GM12878 (cell line): ENCODE measurements at regions not wholly inside any gene's neighbourhood (a gene's known extent, or its start where the extent isn't known, plus 50 kb on each side); places are given as distances from the start of the nearest gene placed in this dataset.

Experiments
- ATAC-seq: fragments of 200-7000 bp; cut with Tn5 transposase; 3 replicates; pipeline ENCODE4 v1.9.1; 2020; ENCODE audit warnings: mild to moderate bottlenecking, moderate library complexity
- BruUV-seq: library from RNA; stranded (reverse); fragments of 400-500 nt; replicated peaks from 2 replicates; lab custom pipeline; 2021; lab: Mats Ljungman, UMichigan
- CTCF ChIA-PET: fragments of 300-600 bp; sonication (Branson Sonifier 250); formaldehyde crosslinking; extraction: SDS; loops from one replicate; lab custom pipeline; 2021; ENCODE audit warnings: inconsistent platforms; lab: Yijun Ruan, JAX
- POLR2A ChIA-PET: fragments of 350-600 bp; formaldehyde crosslinking; extraction: SDS; loops from one replicate; lab custom pipeline; 2021; ENCODE audit warnings: inconsistent platforms; lab: Charles Lee
- RAD21 ChIA-PET: fragments of 300-600 bp; sonication (Branson Sonifier 250); formaldehyde crosslinking; loops from one replicate; lab custom pipeline; 2023; ENCODE audit warnings: antibody characterized with exemption; ENCODE audit not compliant: unreplicated experiment; lab: Charles Lee
- SMC1A ChIA-PET: fragments of 300-600 bp; sonication (Branson Sonifier 250); formaldehyde crosslinking; loops from one replicate; lab custom pipeline; 2023; ENCODE audit not compliant: unreplicated experiment, uncharacterized antibody; lab: Charles Lee
- DNase-seq: peaks from one replicate; pipeline ENCODE4 v3.0.0-alpha.2; 2011; ENCODE audit warnings: low read depth, low spot score
- FAIRE-seq: peaks from 3 replicates; lab custom pipeline; 2011; peaks lifted over from hg19 to GRCh38; lab: Jason Lieb, UNC
- H2AFZ ChIP-seq: 2 replicates; pipeline ENCODE4 v1.6.0; 2011; ENCODE audit warnings: low read depth, low read length, control low read depth; ENCODE audit not compliant: control insufficient read depth
- H3K27ac ChIP-seq: 2 replicates; pipeline ENCODE4 v1.5.1; 2011; ENCODE audit warnings: control low read depth; ENCODE audit not compliant: control insufficient read depth, insufficient read depth
- H3K27me3 ChIP-seq, 2 experiments: replicated peaks in 1 of 2; 2 replicates each; pipeline versions ENCODE4 v1.6.0 to v1.6.1; 2011; ENCODE audit warnings: low read length in 1 of 2; ENCODE audit not compliant: control insufficient read depth in 2 of 2, insufficient read depth in 2 of 2
- H3K36me3 ChIP-seq, 2 experiments: 2 replicates each; pipeline ENCODE4 v1.5.1; 2011; ENCODE audit warnings: low read length in 1 of 2; ENCODE audit not compliant: control insufficient read depth in 2 of 2, insufficient read depth in 2 of 2
- H3K4me1 ChIP-seq: 2 replicates; pipeline ENCODE4 v1.6.1; 2011; ENCODE audit warnings: mild to moderate bottlenecking, low read length, moderate library complexity, mixed read lengths; ENCODE audit not compliant: control insufficient read depth, insufficient read depth
- H3K4me2 ChIP-seq: 2 replicates; pipeline ENCODE4 v1.6.0; 2011; ENCODE audit warnings: control low read depth; ENCODE audit not compliant: control insufficient read depth, insufficient read depth
- H3K4me3 ChIP-seq: fragments of 200-600 bp; sonication (generic); 2 replicates; pipeline ENCODE4 v1.5.1; 2016
- H3K79me2 ChIP-seq: 2 replicates; pipeline ENCODE4 v1.6.0; 2011; ENCODE audit warnings: low read length; ENCODE audit not compliant: control insufficient read depth, insufficient read depth
- H3K9ac ChIP-seq: 2 replicates; pipeline ENCODE4 v1.8.0; 2011; ENCODE audit warnings: low read length, control low read depth, mixed read lengths; ENCODE audit not compliant: control insufficient read depth, insufficient read depth
- H3K9me3 ChIP-seq: replicated peaks from 3 replicates; pipeline ENCODE4 v1.5.1; 2011; ENCODE audit warnings: mild to moderate bottlenecking, low read length; ENCODE audit not compliant: control insufficient read depth, insufficient read depth
- H4K20me1 ChIP-seq: 2 replicates; pipeline ENCODE4 v1.6.0; 2011; ENCODE audit not compliant: control insufficient read depth, insufficient read depth
- BMI1 ChIP-seq: fragments of 450-650 bp; IDR thresholded peaks from 2 replicates; pipeline ENCODE4 v1.6.1; 2016; ENCODE audit warnings: mild to moderate bottlenecking, moderate library complexity, borderline replicate concordance
- BRCA1 ChIP-seq: IDR thresholded peaks from 2 replicates; pipeline ENCODE4 v1.6.1; 2011; ENCODE audit warnings: low read depth, low read length, improper control_type of control experiment
- CEBPZ ChIP-seq: fragments of 150-350 bp; IDR thresholded peaks from 2 replicates; pipeline ENCODE4 v1.6.1; 2016; ENCODE audit warnings: low read depth, low read length
- CHD2 ChIP-seq: IDR thresholded peaks from 2 replicates; pipeline ENCODE4 v1.6.1; 2011; ENCODE audit warnings: low read depth, low read length, improper control_type of control experiment, borderline replicate concordance
- EED ChIP-seq: sonication (generic); IDR thresholded peaks from 2 replicates; pipeline ENCODE4 v1.6.1; 2016; ENCODE audit warnings: antibody characterized with exemption, low read depth
- GABPA ChIP-seq: IDR thresholded peaks from 2 replicates; pipeline ENCODE4 v1.6.1; 2014; ENCODE audit warnings: antibody characterized with exemption, low read depth, mild to moderate bottlenecking, inconsistent platforms
- LARP7 ChIP-seq: fragments of 450-650 bp; IDR thresholded peaks from 2 replicates; pipeline ENCODE4 v1.6.1; 2017; ENCODE audit warnings: mild to moderate bottlenecking
- NFIC ChIP-seq: IDR thresholded peaks from 2 replicates; pipeline ENCODE4 v1.6.1; 2012; ENCODE audit warnings: low read depth, mild to moderate bottlenecking, inconsistent platforms, low read length, moderate library complexity
- POLR2AphosphoS2 ChIP-seq: IDR thresholded peaks from 2 replicates; pipeline ENCODE4 v1.6.1; 2011; ENCODE audit warnings: low read depth, mild to moderate bottlenecking, low read length, improper control_type of control experiment, moderate library complexity
- SPI1 ChIP-seq: IDR thresholded peaks from 2 replicates; pipeline ENCODE4 v1.6.1; 2011; ENCODE audit warnings: low read depth, mild to moderate bottlenecking, low read length, moderate library complexity, borderline replicate concordance; ENCODE audit not compliant: insufficient read depth
- STAT3 ChIP-seq: IDR thresholded peaks from 2 replicates; pipeline ENCODE4 v1.6.1; 2011; ENCODE audit warnings: low read depth, low read length, improper control_type of control experiment
- SUZ12 ChIP-seq: fragments of 200-600 bp; sonication (generic); IDR thresholded peaks from one replicate; pipeline ENCODE4 v1.6.1; 2018; ENCODE audit warnings: antibody characterized with exemption, mild to moderate bottlenecking; ENCODE audit not compliant: unreplicated experiment
- ZBED1 ChIP-seq: IDR thresholded peaks from 2 replicates; pipeline ENCODE4 v1.6.1; 2016; ENCODE audit warnings: borderline replicate concordance
- ZBTB11 ChIP-seq: fragments of 450-650 bp; formaldehyde crosslinking; IDR thresholded peaks from 2 replicates; pipeline ENCODE4 v1.5.0; 2022; ENCODE audit warnings: mild to moderate bottlenecking, missing genetic modification characterization
- ZNF207 ChIP-seq: fragments of 450-650 bp; IDR thresholded peaks from 2 replicates; pipeline ENCODE4 v1.6.1; 2014; ENCODE audit warnings: antibody characterized with exemption, mild to moderate bottlenecking, borderline replicate concordance
- ZNF622 ChIP-seq: fragments of 450-650 bp; IDR thresholded peaks from 2 replicates; pipeline ENCODE4 v1.6.1; 2017; ENCODE audit warnings: mild to moderate bottlenecking, inconsistent platforms
- WGBS: methylation state at CpG from one replicate; pipeline ENCODE4 v1.1.6; 2016; ENCODE audit warnings: low lambda C conversion rate; ENCODE audit not compliant: insufficient replicate concordance, insufficient coverage; ENCODE audit errors: missing lambda C conversion rate; 5-methylcytosine and 5-hydroxymethylcytosine counted together
- in situ Hi-C: fragments of 300-500 bp; cut with MboI; formaldehyde crosslinking; loops from 9 replicates; pipeline ENCODE4 v1.14.3; 2018; ENCODE audit warnings: mixed read lengths
- intact Hi-C: fragments of 100-400 bp; cut with micrococcal nuclease; formaldehyde crosslinking; loops from one replicate; pipeline ENCODE4 v1.14.2; 2022; ENCODE audit not compliant: unreplicated experiment

GRCh38 chr13:100883453-100883852 is 208.9 kb upstream of the TMTC4 start (continued):
- TF ChIP-seq EED, result no peak
- no peak for TF ChIP-seq POLR2AphosphoS2
- no peak for TF ChIP-seq NFIC

- intact Hi-C loops (no loop called here), in situ Hi-C loops (no loop called here)
- BruUV-seq, result no TSS peak
- no peak overlapping the region for H3K4me2 ChIP-seq
- DNase-seq (no peak), FAIRE-seq (no peak), ATAC-seq (no peak)
- H4K20me1 ChIP-seq, result no peaks in the 10 kb centered on the region
- RAD21 ChIA-PET, result no interaction called here
- CTCF ChIA-PET, result interaction anchor here (1.3 kb wide), 1 partner anchor 309 kb away, joined by 3 read pairs; no protein-coding TSS in a partner anchor
- no peaks in the 10 kb centered on the region for H3K79me2 ChIP-seq
- H3K9ac ChIP-seq, result no peak overlapping the region
- H3K4me1 ChIP-seq, result no peaks in the 10 kb centered on the region
- WGBS, result 32% methylated on average over 7 of the region's 7 CpGs
- no peak overlapping the region for H3K4me3 ChIP-seq
- H3K27me3 ChIP-seq, result no peaks in the 10 kb centered on the region
- no peak overlapping the region for H2AFZ ChIP-seq
- POLR2A ChIA-PET, result no interaction called here
- TF ChIP-seq ZBTB11 (no peak), LARP7 (no peak), GABPA (no peak), CHD2 (no peak), STAT3 (no peak), ZNF207 (no peak), SPI1 (no peak), CEBPZ (no peak), SUZ12 (no peak), BMI1 (no peak), BRCA1 (no peak), ZBED1 (no peak), ZNF622 (no peak)
- H3K9me3 ChIP-seq, result no peaks in the 10 kb centered on the region
- no peak overlapping the region for H3K27ac ChIP-seq
- H3K36me3 ChIP-seq, result no peaks in the 10 kb centered on the region
- SMC1A ChIA-PET, result no interaction called here
These were observed 206.8 kb upstream of the TMTC4 start for GRCh38 chr13:100881291-100881864.
